ENCODE measurements at regions not wholly inside any gene's neighbourhood (a gene's known extent, or its start where the extent isn't known, plus 50 kb on each side); places are given as distances from the start of the nearest gene placed in this dataset.

DNA sequence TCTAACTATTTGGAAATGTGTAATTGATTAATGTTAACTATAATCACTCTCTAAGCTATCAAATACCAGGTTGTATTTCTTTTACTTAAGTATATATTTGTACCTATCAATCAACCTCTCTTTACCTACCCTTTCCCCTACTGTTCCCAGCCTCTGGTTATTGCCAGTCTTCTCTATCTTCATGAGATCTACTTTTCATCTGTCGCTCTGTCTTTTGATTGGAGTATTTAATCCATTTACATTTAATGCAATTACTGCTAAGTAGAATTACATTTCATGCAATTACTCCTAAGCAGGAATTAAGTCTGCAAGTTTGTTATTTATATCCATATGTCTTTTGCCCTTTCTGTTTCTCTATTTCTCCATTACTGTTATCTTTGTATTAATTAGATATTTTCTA lies 148.1 kb downstream of the MAT2B start:
- no peak for DNase-seq (ENCODE audit: low read depth)
- no peak for TF ChIP-seq CTCF (IDR thresholded peaks at IDR 0.05; ENCODE audit: control insufficient read depth, extremely low read depth, insufficient read depth)
- H3K4me3 ChIP-seq (ENCODE audit: low read depth, low read length), result no peak overlapping the region

DNA sequence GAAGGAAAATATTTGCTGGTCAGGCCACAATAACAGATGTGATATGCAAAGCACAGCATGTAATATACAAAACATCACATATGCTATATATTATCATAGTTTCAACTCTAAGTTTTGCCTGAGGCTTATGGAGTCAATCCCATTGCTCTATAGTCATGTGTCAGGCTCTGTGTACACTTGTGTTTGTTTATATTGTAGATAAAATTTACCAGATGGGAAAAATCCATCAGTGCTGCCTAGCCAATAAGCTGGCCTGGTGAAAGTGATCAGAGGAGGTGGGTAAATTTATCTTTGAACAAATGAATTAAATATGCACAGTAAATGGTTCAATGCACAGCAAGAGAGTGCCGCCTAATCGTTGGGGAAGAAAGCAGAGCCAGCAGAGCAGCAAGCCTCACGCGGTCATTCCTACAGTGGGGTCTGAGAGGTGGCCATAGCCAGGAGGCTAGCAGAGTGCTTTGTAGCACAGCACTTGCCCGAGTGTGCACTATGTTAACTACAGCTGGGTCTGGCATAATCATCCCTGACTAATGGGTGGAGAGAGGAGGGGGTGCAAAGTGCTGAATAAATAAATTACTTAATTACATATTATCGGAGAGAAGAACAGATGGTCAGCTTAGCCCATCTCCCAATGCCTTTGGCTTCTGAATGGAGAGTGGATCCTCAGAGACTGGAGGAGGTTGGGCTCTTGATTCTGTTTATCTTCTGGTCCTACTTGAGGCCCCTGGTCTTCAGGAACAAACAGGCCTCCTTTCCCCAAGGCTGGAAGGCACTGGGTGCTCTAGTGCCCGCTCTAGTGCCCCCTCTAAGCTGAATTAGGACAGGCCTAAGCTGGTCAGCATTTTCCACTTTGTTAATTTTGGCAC lies 153.5 kb downstream of the MAT2B start:
- no peak for DNase-seq (ENCODE audit: low read depth)
- no peak overlapping the region for H3K4me3 ChIP-seq (ENCODE audit: low read depth, low read length)
- TF ChIP-seq CTCF (IDR thresholded peaks at IDR 0.05; ENCODE audit: control insufficient read depth, extremely low read depth, insufficient read depth), result no peak

GRCh38 chr5:163659568-163659902 lies 154.1 kb downstream of the MAT2B start:
- DNase-seq (ENCODE audit: low read depth), result no peak
- no peak overlapping the region for H3K4me3 ChIP-seq (ENCODE audit: low read depth, low read length)
- TF ChIP-seq CTCF (IDR thresholded peaks at IDR 0.05; ENCODE audit: control insufficient read depth, extremely low read depth, insufficient read depth), result no peak

- H3K4me3 ChIP-seq (ENCODE audit: low read depth, low read length), result no peak overlapping the region
- TF ChIP-seq CTCF (IDR thresholded peaks at IDR 0.05; ENCODE audit: control insufficient read depth, extremely low read depth, insufficient read depth), result no peak
- DNase-seq (ENCODE audit: low read depth), result no peak
Observed at GRCh38 chr5:163660486-163660885, 155.1 kb downstream of the MAT2B start.

DNA sequence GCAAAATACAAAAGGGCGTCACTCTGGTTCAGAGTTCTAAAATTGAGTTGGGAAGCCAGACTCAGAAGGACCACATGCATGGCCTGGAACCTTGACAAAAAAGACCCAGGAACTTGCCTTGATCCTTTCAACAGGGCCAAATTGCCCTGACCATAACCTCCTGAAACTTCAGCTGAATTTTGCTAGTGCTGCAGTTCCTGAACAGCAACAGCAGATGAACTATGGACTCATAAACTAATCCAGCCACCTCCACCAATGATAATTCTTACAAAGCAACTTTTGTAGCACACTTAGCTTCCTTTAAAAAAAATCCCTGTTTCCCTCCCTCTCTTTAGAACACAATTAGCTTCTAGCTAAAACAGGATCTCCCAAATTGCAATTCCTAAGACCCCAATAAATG lies 155.9 kb downstream of the MAT2B start:
- TF ChIP-seq CTCF (IDR thresholded peaks at IDR 0.05; ENCODE audit: control insufficient read depth, extremely low read depth, insufficient read depth), result no peak
- no peak for DNase-seq (ENCODE audit: low read depth)

GRCh38 chr5:163670036-163670435 lies 164.6 kb downstream of the MAT2B start:
- H3K4me3 ChIP-seq (ENCODE audit: low read depth, low read length), result no peak overlapping the region
- no peak for TF ChIP-seq CTCF (IDR thresholded peaks at IDR 0.05; ENCODE audit: control insufficient read depth, extremely low read depth, insufficient read depth)
- no peak for DNase-seq (ENCODE audit: low read depth)

More for the DNA sequence above, 155.9 kb downstream of the MAT2B start:
- H3K4me3 ChIP-seq (ENCODE audit: low read depth, low read length), result no peak overlapping the region

GRCh38 chr5:163677092-163677491 lies 171.7 kb downstream of the MAT2B start:
- no peak overlapping the region for H3K4me3 ChIP-seq (ENCODE audit: low read depth, low read length)
- TF ChIP-seq CTCF (IDR thresholded peaks at IDR 0.05; ENCODE audit: control insufficient read depth, extremely low read depth, insufficient read depth), result no peak
- DNase-seq (ENCODE audit: low read depth), result no peak

Data from LNCaP clone FGC (cell line).